GM23338 (cell line): ENCODE measurements at regions not wholly inside any gene's neighbourhood (a gene's known extent, or its start where the extent isn't known, plus 50 kb on each side); places are given as distances from the start of the nearest gene placed in this dataset.

Source experiments
- CREB1 ChIP-seq: fragments of 250-450 bp; sonication (Bioruptor Pico); IDR thresholded peaks from 2 replicates; pipeline ENCODE4 v1.5.0; 2020; ENCODE audit warnings: low read depth, mild to moderate bottlenecking, moderate library complexity
- CTCF ChIP-seq, 2 experiments: fragments of 200-600 bp in 1 of 2; sonication (generic) in 1 of 2; conservative IDR thresholded peaks; 2 replicates each; pipeline versions ENCODE4 v1.5.1 to v1.6.1; 2016 to 2017; ENCODE audit warnings: antibody characterized with exemption in 2 of 2, low read depth in 2 of 2, mild to moderate bottlenecking in 2 of 2, moderate library complexity in 1 of 2
- ETS1 ChIP-seq: IDR thresholded peaks from 2 replicates; pipeline ENCODE4 v1.6.1; 2016; ENCODE audit warnings: antibody characterized with exemption
- EZH2 ChIP-seq: fragments of 200-600 bp; sonication (generic); IDR thresholded peaks from one replicate; pipeline ENCODE4 v1.8.0; 2017; ENCODE audit warnings: antibody characterized with exemption, mild to moderate bottlenecking, low read depth; ENCODE audit not compliant: unreplicated experiment
- EZH2phosphoT487 ChIP-seq: fragments of 200-600 bp; sonication (generic); IDR thresholded peaks from one replicate; pipeline ENCODE4 v1.8.1; 2018; ENCODE audit warnings: antibody characterized with exemption; ENCODE audit not compliant: unreplicated experiment
- JUNB ChIP-seq: IDR thresholded peaks from one replicate; pipeline ENCODE4 v1.6.1; 2016; ENCODE audit warnings: antibody characterized with exemption; ENCODE audit not compliant: unreplicated experiment
- NANOG ChIP-seq: IDR thresholded peaks from 2 replicates; pipeline ENCODE4 v1.6.1; 2016; ENCODE audit warnings: antibody characterized with exemption, borderline replicate concordance
- POLR2AphosphoS5 ChIP-seq: IDR thresholded peaks from 2 replicates; pipeline ENCODE4 v1.6.1; 2016; ENCODE audit warnings: antibody characterized with exemption, low read depth
- STAT1 ChIP-seq: IDR thresholded peaks from one replicate; pipeline ENCODE4 v1.6.1; 2016; ENCODE audit warnings: antibody characterized with exemption; ENCODE audit not compliant: unreplicated experiment
- ZNF114 ChIP-seq: fragments of 250-450 bp; sonication (Bioruptor Pico); IDR thresholded peaks from 2 replicates; pipeline ENCODE4 v1.5.0; 2020; ENCODE audit warnings: mild to moderate bottlenecking, moderate library complexity
- ZNF331 ChIP-seq: fragments of 250-450 bp; sonication (Bioruptor Pico); IDR thresholded peaks from 2 replicates; pipeline ENCODE4 v1.5.0; 2020; ENCODE audit warnings: low read depth, mild to moderate bottlenecking, moderate library complexity
- ZNF462 ChIP-seq: fragments of 250-450 bp; sonication (Bioruptor Pico); IDR thresholded peaks from 2 replicates; pipeline ENCODE4 v1.5.0; 2020; ENCODE audit warnings: mild to moderate bottlenecking, moderate library complexity
- TF ChIP-seq, protein P1 (sequence below): IDR thresholded peaks from one replicate; pipeline ENCODE4 v1.6.1; 2018; ENCODE audit warnings: antibody characterized with exemption; ENCODE audit not compliant: unreplicated experiment

DNA sequence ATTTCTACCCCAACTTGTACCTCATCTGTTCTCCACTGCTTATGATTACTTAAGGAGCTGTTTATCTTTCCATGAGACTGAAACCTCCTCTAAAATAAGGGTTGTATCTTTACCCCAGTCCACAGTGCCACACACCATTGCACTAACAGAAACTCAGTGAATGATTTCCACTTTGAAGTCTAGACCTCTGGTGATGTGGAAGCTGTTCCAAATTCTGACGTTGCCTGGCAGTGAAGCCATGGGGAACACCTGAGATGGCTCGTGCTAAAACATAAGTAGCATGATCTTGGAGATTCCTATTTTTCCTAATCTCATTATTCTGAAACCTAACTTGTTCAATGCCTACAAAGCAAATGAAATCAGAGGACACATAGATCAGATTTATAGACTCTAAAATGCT is 583.2 kb downstream of the EBF1 start:
- TF ChIP-seq EZH2 (no peak), CTCF (conservative IDR thresholded peaks at IDR 0.05; ENCODE audit: low read depth in 2 of 2) (no peak), ETS1 (no peak), POLR2AphosphoS5 (no peak), CREB1 (CRISPR knock-in tag) (no peak), NANOG (no peak), EZH2phosphoT487 (no peak), STAT1 (no peak), ZNF114 (no peak), ZNF331 (CRISPR knock-in tag) (no peak), JUNB (no peak), ZNF462 (CRISPR knock-in tag) (no peak)
- TF ChIP-seq, protein P1, sequence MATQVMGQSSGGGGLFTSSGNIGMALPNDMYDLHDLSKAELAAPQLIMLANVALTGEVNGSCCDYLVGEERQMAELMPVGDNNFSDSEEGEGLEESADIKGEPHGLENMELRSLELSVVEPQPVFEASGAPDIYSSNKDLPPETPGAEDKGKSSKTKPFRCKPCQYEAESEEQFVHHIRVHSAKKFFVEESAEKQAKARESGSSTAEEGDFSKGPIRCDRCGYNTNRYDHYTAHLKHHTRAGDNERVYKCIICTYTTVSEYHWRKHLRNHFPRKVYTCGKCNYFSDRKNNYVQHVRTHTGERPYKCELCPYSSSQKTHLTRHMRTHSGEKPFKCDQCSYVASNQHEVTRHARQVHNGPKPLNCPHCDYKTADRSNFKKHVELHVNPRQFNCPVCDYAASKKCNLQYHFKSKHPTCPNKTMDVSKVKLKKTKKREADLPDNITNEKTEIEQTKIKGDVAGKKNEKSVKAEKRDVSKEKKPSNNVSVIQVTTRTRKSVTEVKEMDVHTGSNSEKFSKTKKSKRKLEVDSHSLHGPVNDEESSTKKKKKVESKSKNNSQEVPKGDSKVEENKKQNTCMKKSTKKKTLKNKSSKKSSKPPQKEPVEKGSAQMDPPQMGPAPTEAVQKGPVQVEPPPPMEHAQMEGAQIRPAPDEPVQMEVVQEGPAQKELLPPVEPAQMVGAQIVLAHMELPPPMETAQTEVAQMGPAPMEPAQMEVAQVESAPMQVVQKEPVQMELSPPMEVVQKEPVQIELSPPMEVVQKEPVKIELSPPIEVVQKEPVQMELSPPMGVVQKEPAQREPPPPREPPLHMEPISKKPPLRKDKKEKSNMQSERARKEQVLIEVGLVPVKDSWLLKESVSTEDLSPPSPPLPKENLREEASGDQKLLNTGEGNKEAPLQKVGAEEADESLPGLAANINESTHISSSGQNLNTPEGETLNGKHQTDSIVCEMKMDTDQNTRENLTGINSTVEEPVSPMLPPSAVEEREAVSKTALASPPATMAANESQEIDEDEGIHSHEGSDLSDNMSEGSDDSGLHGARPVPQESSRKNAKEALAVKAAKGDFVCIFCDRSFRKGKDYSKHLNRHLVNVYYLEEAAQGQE, result no peak
